GM18498 (cell line): ENCODE measurements at regions not wholly inside any gene's neighbourhood (a gene's known extent, or its start where the extent isn't known, plus 50 kb on each side); places are given as distances from the start of the nearest gene placed in this dataset.
"Not testable (repeated sequence)": the region's sequence is repeated elsewhere in the genome, so short reads cannot be mapped to it uniquely, and the experiment has no call there.

Experiments used
- ATAC-seq: cut with Tn5 transposase; IDR thresholded peaks from one replicate; pipeline ENCODE4 v1.9.1; 2021; ENCODE audit warnings: mild to moderate bottlenecking, moderate library complexity; ENCODE audit not compliant: unreplicated experiment

- ATAC-seq = no peak
These were observed 110.1 kb downstream of the NPTX2 start for GRCh38 chr7:98727146-98727709.

GRCh38 chr7:98728555-98728954, 111.5 kb downstream of the NPTX2 start:
- no peak for ATAC-seq

DNA sequence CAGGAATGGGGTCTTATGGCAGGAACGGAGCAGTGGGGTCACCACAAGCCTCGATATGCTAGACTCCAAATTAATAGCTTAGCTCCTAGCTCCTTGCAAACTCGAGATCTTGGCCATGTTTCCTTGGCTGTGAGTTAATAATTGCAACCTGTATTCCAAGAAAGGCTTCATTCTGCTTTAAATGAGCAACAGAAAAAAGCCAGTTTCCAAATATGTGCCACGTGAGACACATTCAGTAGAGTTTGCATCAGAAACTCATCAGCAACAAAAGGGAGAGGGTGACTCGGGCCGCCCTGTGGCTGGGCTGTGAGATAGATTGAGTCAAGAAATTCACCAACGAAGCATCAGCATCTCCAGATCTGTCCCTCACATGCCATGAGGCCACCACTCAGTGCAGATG, 112.0 kb downstream of the NPTX2 start:
- no peak for ATAC-seq

DNA sequence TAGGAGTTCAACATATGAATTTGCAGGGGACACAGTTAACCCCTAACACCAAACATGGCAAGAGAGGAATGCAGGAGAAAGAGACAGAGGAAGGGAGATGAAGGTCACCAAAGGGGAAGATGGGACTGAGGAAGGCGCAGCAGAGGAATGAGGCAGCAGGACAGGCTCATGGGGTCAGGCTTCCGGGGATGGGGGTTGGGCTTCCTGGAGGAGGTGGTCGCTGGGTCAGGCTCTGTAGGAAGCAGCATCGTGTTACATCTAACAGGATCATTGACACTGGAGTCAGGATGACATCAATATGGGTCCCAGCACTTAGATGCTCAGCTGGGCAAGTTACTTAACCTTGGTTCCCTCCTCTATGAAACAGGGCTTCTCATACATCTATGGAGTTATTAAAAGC, 113.2 kb downstream of the NPTX2 start:
- no peak for ATAC-seq

DNA sequence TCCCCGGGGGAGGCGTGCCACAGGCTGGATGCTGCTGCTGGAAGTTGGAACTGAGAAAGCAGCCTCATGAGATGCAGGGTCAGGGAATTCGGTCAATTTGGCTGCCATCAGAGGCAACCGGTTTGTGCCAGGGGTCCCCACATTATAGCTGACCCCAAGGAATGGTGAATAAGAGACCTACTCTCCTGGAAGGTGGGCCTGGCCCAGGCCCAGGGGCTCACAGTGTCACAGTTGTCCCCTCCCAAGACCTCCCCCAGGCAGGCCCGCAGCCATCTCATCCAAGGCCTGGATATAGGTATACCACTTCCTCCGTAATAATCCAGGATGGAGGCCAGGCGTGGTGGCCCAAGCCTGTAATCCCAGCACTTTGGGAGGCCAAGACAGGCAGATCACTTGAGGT, 114.6 kb downstream of the NPTX2 start:
- ATAC-seq = no peak

DNA sequence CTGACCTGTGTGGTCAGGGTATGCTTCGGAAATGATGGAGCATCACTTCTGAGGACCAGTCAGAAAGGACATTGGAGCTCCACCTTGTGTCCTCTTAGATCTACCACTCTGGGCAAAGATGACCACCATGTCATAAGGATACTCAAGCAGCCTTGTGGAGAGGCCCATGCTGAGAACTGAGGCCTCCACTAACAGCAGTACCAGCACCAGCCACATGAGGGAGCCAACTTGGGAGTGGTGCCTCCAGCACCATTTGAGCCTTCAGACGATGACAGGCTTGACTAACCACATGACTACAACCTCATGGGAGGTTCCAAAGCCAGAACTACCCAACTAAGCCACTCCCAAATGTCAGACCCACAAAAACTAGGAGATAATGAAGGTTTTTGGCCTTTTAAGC, 116.0 kb downstream of the NPTX2 start:
- no peak for ATAC-seq

GRCh38 chr7:98735801-98736200, 118.7 kb downstream of the NPTX2 start:
- ATAC-seq = no peak

DNA sequence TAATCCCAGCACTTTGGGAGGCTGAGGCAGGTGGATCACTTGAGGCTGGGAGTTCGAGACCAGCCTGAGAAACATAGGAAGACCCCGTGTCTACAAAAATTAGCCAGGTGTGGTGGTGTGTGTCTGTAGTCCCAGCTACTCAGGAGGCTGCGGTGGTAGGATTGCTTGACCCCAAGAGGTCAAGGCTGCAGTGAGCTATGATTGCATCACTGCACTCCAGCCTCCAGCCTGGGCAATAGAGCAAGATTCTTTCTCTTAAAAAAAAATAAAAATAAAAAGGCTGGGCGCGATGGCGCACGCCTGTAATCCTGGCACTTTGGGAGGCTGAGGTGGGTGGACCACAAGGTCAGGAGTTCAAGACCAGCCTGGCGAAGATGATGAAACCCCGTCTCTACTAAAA, 119.4 kb downstream of the NPTX2 start:
- ATAC-seq = not testable (repeated sequence)

DNA sequence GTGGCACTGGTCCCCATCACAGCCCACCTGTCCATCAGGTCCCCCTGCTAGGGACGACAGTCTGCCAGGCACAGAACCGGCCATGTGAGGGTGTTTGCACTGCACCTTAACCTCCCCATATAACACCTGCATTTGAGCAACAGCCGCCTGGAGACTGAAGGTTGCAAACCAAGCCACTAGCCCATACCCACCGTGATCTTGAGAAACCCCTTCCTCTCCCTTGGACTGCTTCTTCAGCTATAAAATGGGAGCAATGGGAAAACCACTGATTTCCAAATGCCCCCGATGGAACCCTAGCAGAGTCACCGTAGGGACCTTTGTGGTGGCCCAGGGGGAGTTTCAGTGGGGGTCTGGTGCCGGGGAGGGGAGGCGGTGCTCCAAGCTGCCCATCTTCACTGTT, 120.1 kb downstream of the NPTX2 start:
- no peak for ATAC-seq

- no peak for ATAC-seq
These were observed 123.6 kb downstream of the NPTX2 start for GRCh38 chr7:98740643-98741042.

DNA sequence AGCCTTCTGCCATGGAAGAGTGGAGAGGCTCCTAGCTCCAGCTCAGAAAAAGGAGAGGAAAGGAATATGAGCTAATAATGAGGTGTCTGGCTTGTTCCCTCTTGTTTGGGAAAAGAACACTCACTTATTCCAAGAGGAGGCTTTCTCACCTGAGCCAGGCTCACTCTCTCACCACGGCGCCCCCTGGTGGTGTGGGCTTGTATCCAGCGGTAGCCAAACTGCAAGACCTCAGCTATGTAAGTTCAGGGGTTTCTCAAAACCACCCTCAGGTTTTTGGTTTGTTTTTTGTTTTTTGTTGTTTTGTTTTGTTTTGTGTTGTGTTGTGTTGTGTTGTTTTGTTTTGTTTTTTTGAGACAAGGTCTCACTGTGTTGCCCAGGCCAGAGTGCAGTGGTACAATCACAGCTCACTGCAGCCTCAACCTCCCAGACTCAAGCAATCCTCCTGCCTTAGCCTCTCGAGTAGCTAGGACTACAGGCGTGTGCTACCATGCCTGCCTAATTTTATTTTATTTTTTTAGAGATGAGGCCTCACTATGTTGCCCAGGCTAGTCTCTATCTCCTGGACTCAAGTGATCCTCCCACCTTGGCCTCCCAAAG, 124.0 kb downstream of the TMEM130 start:
- no peak for ATAC-seq

DNA sequence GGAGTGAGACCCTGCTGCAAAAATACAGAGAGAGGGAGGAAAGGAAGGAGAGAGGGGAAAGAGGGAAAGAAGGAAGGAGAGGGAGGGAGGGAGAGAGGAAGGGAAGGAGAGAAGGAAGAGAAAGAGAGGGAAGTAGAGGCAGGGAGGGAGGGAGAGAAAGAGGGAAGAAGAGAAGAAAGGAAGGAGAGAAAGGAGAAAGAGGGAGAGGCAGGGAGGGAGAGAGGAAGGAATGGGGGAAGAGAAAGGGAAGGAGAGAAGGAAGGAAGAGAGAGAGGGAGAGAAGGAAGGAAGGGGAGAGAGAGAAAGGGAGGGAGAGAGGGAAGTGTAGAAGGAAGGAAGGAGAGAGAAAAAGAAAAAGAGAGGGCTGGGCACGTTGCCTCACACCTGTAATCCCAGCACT, 121.7 kb downstream of the TMEM130 start:
- no peak for ATAC-seq

GRCh38 chr7:98753176-98753575, 116.6 kb downstream of the TMEM130 start:
- ATAC-seq = no peak

DNA sequence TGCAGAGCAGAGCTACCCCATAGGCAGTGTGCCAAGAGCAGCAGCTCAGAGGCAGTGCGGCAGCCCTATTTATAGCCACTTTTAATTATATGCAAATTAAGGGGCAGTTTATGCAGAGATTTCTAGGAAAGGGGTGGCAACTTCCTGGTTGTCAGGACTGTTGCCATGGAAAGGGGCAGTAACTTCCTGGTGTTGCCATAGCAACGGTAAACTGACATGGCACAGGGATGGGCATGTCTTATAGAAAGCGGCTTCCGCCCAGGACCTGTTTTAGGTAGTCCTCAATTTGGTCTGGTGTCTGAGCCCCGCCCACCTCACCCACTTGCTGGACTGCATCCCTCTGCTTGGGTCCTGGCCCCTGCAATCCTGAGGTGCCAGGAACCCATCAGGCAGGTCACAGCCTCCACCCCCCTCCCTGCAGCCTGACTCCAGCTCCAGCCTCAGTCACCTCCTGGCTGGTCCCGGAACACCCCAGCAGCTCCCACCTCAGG, 115.8 kb downstream of the TMEM130 start:
- ATAC-seq = no peak

- ATAC-seq = no peak
These were observed 114.5 kb downstream of the TMEM130 start for GRCh38 chr7:98755138-98755898.

GRCh38 chr7:98758157-98758556, 111.7 kb downstream of the TMEM130 start:
- ATAC-seq = no peak

DNA sequence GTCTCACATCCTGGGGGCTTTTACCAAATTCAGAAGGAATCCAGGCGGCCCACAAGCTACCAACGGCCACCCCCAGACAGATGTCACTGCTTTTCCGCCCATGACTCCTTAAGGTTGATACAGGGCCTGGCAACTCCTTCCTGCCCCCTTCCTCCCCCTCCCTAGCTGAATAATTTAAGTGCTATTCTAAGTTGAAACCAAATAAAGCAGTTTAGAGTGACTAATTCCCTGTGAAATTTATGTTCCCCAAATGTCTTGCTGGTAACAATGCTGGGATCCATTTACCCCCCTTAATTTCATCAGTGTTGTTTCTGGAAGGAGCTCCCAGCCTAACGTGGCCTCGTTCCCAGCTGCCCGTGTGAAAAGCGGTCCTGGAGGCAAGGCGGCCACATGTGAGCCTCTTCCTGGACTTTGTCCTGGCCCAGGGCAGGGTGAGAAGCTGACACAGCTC, 109.6 kb downstream of the TMEM130 start:
- no peak for ATAC-seq

DNA sequence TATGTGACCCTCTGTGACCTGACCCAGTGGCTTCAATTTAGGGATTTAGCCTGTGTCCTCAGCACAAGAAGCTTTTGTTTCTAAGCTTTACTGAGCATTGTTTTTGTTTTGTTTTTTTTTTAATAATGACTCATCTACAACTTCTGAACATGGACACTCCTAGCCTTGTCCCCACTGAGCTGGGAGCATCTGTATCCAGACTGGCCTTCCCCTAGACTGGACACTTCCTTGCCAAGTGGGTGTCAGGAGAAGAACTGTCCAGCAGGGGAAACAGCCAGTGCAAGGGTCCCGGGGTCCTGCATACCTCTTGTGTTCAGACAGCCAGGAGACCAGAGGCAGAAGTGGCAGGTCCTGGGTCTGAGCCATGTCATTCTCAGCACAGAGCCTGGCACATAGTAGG, 108.6 kb downstream of the TMEM130 start:
- ATAC-seq = no peak

GRCh38 chr7:98762620-98763019, 107.2 kb downstream of the TMEM130 start:
- ATAC-seq = no peak

DNA sequence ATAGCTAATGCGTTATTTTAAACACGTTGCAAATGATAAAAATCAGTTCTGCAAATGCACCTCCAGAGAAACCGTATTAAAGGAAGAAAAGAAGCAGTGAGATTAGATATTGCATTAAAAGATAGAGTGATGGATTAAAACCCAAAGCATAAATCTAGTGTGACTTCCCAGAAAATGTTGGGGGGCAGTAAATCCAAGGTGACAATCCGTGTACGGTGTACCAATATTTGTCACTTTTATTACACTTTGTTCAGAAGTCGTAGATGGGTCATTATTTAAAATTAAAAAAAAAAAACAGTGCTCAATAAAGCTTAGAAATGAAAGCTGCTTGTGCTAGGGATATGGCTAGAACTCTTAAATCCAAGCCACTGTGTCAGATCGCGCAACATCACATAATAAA, 106.4 kb downstream of the TMEM130 start:
- no peak for ATAC-seq

DNA sequence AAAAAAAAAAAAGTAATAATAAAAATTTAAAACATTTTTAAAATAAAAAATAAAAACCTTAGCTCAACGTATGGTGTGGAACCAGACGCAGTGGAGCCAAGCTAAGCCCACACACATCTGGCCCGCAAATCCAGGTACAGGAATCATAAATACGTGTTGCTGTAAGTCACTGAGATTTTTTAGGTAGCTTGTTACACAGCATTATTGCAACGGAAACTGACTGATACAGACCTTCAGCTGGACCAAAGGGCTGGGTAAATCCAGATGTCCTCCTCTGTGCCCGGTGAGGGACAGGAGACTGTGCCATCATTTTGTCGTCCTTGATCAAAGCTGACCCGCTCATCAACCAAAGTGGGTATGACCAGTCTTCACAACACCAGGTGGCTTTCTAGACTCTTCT, 104.9 kb downstream of the TMEM130 start:
- ATAC-seq = no peak

GRCh38 chr7:98770085-98770484, 99.7 kb downstream of the TMEM130 start:
- ATAC-seq = not testable (repeated sequence)
